ENCODE measurements at regions not wholly inside any gene's neighbourhood (a gene's known extent, or its start where the extent isn't known, plus 50 kb on each side); places are given as distances from the start of the nearest gene placed in this dataset.

DNA sequence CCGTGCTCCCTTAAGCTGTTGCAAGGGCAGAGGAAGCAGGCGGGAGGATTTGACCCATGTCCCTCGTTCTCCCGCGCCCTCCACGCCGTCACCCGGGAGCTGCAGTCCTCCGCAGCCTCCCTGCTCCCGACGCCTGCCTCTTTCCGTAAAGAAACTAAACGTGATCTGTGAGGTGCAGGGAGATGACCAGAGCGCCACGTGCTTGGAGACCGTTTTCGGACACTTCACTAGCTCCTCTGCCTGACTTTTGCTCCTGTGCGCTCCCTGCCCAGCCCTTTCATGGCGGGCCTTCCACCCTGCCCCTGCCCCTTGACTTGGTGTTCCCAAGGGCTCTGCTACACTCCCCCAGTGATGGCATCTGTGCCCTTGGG, 171.2 kb downstream of the LSM5 start:
- H3K4me3 ChIP-seq (replicated peaks in 1 of 2; ENCODE audit: low read depth in 1 of 2, low read length in 2 of 2) = no peak overlapping the region
- RAD21 ChIA-PET (ENCODE audit: low non-redundant PET in 1 of 2, low total read pairs in 2 of 2, uncharacterized antibody in 2 of 2, unreplicated experiment in 2 of 2) = no interaction called here
- intact Hi-C loops (cut with micrococcal nuclease) = no loop called here
- H3K36me3 ChIP-seq (ENCODE audit: control insufficient read depth in 1 of 2, insufficient read depth in 2 of 2, low read length in 2 of 2) = no peaks in the 10 kb centered on the region
- no peak for ATAC-seq
- H3K4me2 ChIP-seq (ENCODE audit: low read length) = no peak overlapping the region
- no peak for DNase-seq (ENCODE audit: low read depth, low spot score)
- POLR2A ChIA-PET = no interaction called here
- no peaks in the 10 kb centered on the region for H3K9me3 ChIP-seq (ENCODE audit: control insufficient read depth in 1 of 2, insufficient read depth in 1 of 2, low read depth in 1 of 2, low read length in 2 of 2)
- peaks cover 36% of the 10 kb centered on the region for H3K27me3 ChIP-seq (ENCODE audit: insufficient read depth, low read length)
- BruUV-seq (replicated peaks) = no TSS peak
- CTCF ChIA-PET = no interaction called here
- no peak for TF ChIP-seq POLR2AphosphoS5 (IDR thresholded peaks at IDR 0.05; ENCODE audit: low read depth, low read length)
- no peak for TF ChIP-seq CTCF (IDR thresholded peaks at IDR 0.05 in 2 of 3, conservative IDR thresholded peaks at IDR 0.05 in 1 of 3; ENCODE audit: borderline replicate concordance in 1 of 3, insufficient read depth in 1 of 3, low read depth in 2 of 3, low read length in 2 of 3)
- no peak for TF ChIP-seq ZFX (IDR thresholded peaks at IDR 0.05)
- TF ChIP-seq FOSL1 (IDR thresholded peaks at IDR 0.05; ENCODE audit: low read depth) = no peak
- no peak for TF ChIP-seq CBX3 (IDR thresholded peaks at IDR 0.05; ENCODE audit: low read depth)
- no peak for TF ChIP-seq CEBPB (IDR thresholded peaks at IDR 0.05; ENCODE audit: low read depth)
- TF ChIP-seq, protein P1, sequence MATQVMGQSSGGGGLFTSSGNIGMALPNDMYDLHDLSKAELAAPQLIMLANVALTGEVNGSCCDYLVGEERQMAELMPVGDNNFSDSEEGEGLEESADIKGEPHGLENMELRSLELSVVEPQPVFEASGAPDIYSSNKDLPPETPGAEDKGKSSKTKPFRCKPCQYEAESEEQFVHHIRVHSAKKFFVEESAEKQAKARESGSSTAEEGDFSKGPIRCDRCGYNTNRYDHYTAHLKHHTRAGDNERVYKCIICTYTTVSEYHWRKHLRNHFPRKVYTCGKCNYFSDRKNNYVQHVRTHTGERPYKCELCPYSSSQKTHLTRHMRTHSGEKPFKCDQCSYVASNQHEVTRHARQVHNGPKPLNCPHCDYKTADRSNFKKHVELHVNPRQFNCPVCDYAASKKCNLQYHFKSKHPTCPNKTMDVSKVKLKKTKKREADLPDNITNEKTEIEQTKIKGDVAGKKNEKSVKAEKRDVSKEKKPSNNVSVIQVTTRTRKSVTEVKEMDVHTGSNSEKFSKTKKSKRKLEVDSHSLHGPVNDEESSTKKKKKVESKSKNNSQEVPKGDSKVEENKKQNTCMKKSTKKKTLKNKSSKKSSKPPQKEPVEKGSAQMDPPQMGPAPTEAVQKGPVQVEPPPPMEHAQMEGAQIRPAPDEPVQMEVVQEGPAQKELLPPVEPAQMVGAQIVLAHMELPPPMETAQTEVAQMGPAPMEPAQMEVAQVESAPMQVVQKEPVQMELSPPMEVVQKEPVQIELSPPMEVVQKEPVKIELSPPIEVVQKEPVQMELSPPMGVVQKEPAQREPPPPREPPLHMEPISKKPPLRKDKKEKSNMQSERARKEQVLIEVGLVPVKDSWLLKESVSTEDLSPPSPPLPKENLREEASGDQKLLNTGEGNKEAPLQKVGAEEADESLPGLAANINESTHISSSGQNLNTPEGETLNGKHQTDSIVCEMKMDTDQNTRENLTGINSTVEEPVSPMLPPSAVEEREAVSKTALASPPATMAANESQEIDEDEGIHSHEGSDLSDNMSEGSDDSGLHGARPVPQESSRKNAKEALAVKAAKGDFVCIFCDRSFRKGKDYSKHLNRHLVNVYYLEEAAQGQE (IDR thresholded peaks at IDR 0.05; ENCODE audit: low read depth) = no peak
- TF ChIP-seq SP1 (IDR thresholded peaks at IDR 0.05; ENCODE audit: low read depth) = no peak
- no peak for TF ChIP-seq TCF7L2 (IDR thresholded peaks at IDR 0.05; ENCODE audit: borderline replicate concordance, extremely low read depth, insufficient read depth, insufficient read length)
- TF ChIP-seq POLR2A (IDR thresholded peaks at IDR 0.05; ENCODE audit: borderline replicate concordance, extremely low read depth, insufficient read depth, insufficient read length) = no peak
- TF ChIP-seq, protein P2, sequence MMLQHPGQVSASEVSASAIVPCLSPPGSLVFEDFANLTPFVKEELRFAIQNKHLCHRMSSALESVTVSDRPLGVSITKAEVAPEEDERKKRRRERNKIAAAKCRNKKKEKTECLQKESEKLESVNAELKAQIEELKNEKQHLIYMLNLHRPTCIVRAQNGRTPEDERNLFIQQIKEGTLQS (IDR thresholded peaks at IDR 0.05) = no peak
- TF ChIP-seq RAD21 (IDR thresholded peaks at IDR 0.05; ENCODE audit: low read depth) = no peak
- no peak for TF ChIP-seq SIN3A (IDR thresholded peaks at IDR 0.05; ENCODE audit: low read depth)
- no peak for TF ChIP-seq EZH2phosphoT487 (IDR thresholded peaks at IDR 0.05; ENCODE audit: borderline replicate concordance)
- no peak for TF ChIP-seq JUND (IDR thresholded peaks at IDR 0.05)
- no peak for TF ChIP-seq ZNF274 (IDR thresholded peaks at IDR 0.05; ENCODE audit: low read depth, low read length)
- TF ChIP-seq MAX (IDR thresholded peaks at IDR 0.05) = no peak
- TF ChIP-seq YY1 (IDR thresholded peaks at IDR 0.05; ENCODE audit: extremely low read depth, insufficient replicate concordance, low read depth, low read length) = no peak
- no peak for TF ChIP-seq ELF1 (IDR thresholded peaks at IDR 0.05; ENCODE audit: borderline replicate concordance, low read depth)
- no peak overlapping the region for H3K27ac ChIP-seq (ENCODE audit: low read depth, low read length)
- no peaks in the 10 kb centered on the region for H3K79me2 ChIP-seq (ENCODE audit: insufficient read depth, low read length)
- no peaks in the 10 kb centered on the region for H3K4me1 ChIP-seq (ENCODE audit: control insufficient read depth in 1 of 2, insufficient read depth in 2 of 2, low read length in 2 of 2)
- H3K9ac ChIP-seq (ENCODE audit: low read length) = no peak overlapping the region
- H3K9me2 ChIP-seq (ENCODE audit: insufficient read depth) = no peaks in the 10 kb centered on the region
- H2AFZ ChIP-seq (ENCODE audit: low read depth, low read length, poor library complexity, severe bottlenecking) = no peak overlapping the region
- H4K20me1 ChIP-seq (ENCODE audit: insufficient read depth) = no peaks in the 10 kb centered on the region

All from HCT116 (cell line).